CD14-positive monocyte (primary cell): ENCODE measurements at regions not wholly inside any gene's neighbourhood (a gene's known extent, or its start where the extent isn't known, plus 50 kb on each side); places are given as distances from the start of the nearest gene placed in this dataset.
"Not testable (repeated sequence)": the region's sequence is repeated elsewhere in the genome, so short reads cannot be mapped to it uniquely, and the experiment has no call there.

ENCODE experiments used
- DNase-seq, 3 donors: peaks; one replicate each; pipeline ENCODE4 v3.0.0-alpha.2; 2011 to 2022
- H2AFZ ChIP-seq: 2 replicates; pipeline ENCODE4 v1.6.0; 2012; ENCODE audit warnings: mild to moderate bottlenecking, low read depth, low read length, inconsistent platforms; ENCODE audit not compliant: insufficient read depth, poor library complexity, severe bottlenecking
- H3K27ac ChIP-seq, 2 donors: 1 replicate in 1 of 2; 2 replicates in 1 of 2; pipeline ENCODE4 v1.5.1; 2012 to 2013; ENCODE audit warnings: low read length in 2 of 2, control low read depth in 1 of 2, inconsistent platforms in 1 of 2, low read depth in 1 of 2, mild to moderate bottlenecking in 1 of 2
- H3K27me3 ChIP-seq, 2 donors: one replicate each; pipeline versions ENCODE4 v1.6.0 to v1.6.1; 2011 to 2013; ENCODE audit warnings: low read length in 2 of 2; ENCODE audit not compliant: control insufficient read depth in 2 of 2, insufficient read depth in 2 of 2
- H3K36me3 ChIP-seq, 2 donors: replicated peaks in 1 of 2; 1 replicate in 1 of 2; 2 replicates in 1 of 2; pipeline versions ENCODE4 v1.5.1 to v1.6.1; 2012 to 2013; ENCODE audit warnings: low read length in 2 of 2, control low read depth in 1 of 2, inconsistent platforms in 1 of 2, mild to moderate bottlenecking in 1 of 2; ENCODE audit not compliant: insufficient read depth in 2 of 2, control insufficient read depth in 1 of 2
- H3K4me1 ChIP-seq, 2 donors: 1 replicate in 1 of 2; 2 replicates in 1 of 2; pipeline versions ENCODE4 v1.5.1 to v1.6.1; 2012 to 2013; ENCODE audit warnings: low read length in 2 of 2, control low read depth in 1 of 2, inconsistent platforms in 1 of 2, mild to moderate bottlenecking in 1 of 2, moderate library complexity in 1 of 2; ENCODE audit not compliant: insufficient read depth in 2 of 2, control insufficient read depth in 1 of 2
- H3K4me2 ChIP-seq: replicated peaks from 2 replicates; pipeline ENCODE3; 2012; ENCODE audit warnings: low read length, moderate library complexity, mild to moderate bottlenecking; ENCODE audit not compliant: poor library complexity, severe bottlenecking; ENCODE audit errors: extremely low read depth
- H3K4me3 ChIP-seq, 3 experiments: fragments of 200-600 bp in 1 of 3; sonication (generic) in 1 of 3; replicated peaks in 1 of 3; 1 replicate in 2 of 3; 2 replicates in 1 of 3; pipeline ENCODE4 v1.5.1; 2011 to 2013; ENCODE audit warnings: low read length in 3 of 3, mild to moderate bottlenecking in 3 of 3, control low read depth in 2 of 3, low read depth in 2 of 3, inconsistent platforms in 1 of 3, moderate library complexity in 1 of 3
- H3K79me2 ChIP-seq: 2 replicates; pipeline ENCODE4 v1.6.0; 2012; ENCODE audit warnings: mild to moderate bottlenecking, control low read depth, inconsistent platforms, low read length, moderate library complexity; ENCODE audit not compliant: insufficient read depth
- H3K9ac ChIP-seq: 2 replicates; pipeline ENCODE4 v1.6.0; 2017; ENCODE audit warnings: low read length, mild to moderate bottlenecking; ENCODE audit not compliant: insufficient read depth, poor library complexity, severe bottlenecking
- H3K9me3 ChIP-seq, 2 donors: replicated peaks in 1 of 2; 1 replicate in 1 of 2; 2 replicates in 1 of 2; pipeline versions ENCODE4 v1.5.1 to v1.6.1; 2012 to 2013; ENCODE audit warnings: low read length in 2 of 2, control low read depth in 1 of 2; ENCODE audit not compliant: control insufficient read depth in 1 of 2, insufficient read depth in 1 of 2
- H4K20me1 ChIP-seq: 2 replicates; pipeline ENCODE4 v1.6.0; 2012; ENCODE audit warnings: mild to moderate bottlenecking, low read length, control low read depth, moderate library complexity; ENCODE audit not compliant: insufficient read depth
- H3K27ac Mint-ChIP-seq, 7 donors: one replicate each; pipeline ENCODE4 v1.8.0; 2020; ENCODE audit warnings: mild to moderate bottlenecking in 7 of 7, mixed read lengths in 7 of 7, moderate library complexity in 6 of 7, inconsistent platforms in 2 of 7
- H3K27me3 Mint-ChIP-seq, 3 donors: one replicate each; pipeline ENCODE4 v1.8.0; 2021 to 2022; ENCODE audit warnings: low read depth in 3 of 3, mild to moderate bottlenecking in 3 of 3, mixed read lengths in 3 of 3, moderate library complexity in 3 of 3, inconsistent platforms in 1 of 3
- H3K36me3 Mint-ChIP-seq, 2 donors: one replicate each; pipeline ENCODE4 v1.8.0; 2020; ENCODE audit warnings: mixed read lengths in 2 of 2, inconsistent platforms in 1 of 2, mild to moderate bottlenecking in 1 of 2
- H3K4me1 Mint-ChIP-seq: one replicate; pipeline ENCODE4 v1.8.0; 2020; ENCODE audit warnings: mild to moderate bottlenecking, mixed read lengths
- H3K4me3 Mint-ChIP-seq, 2 donors: one replicate each; pipeline ENCODE4 v1.8.0; 2020; ENCODE audit warnings: mild to moderate bottlenecking in 2 of 2, mixed read lengths in 2 of 2, moderate library complexity in 1 of 2
- H3K9me3 Mint-ChIP-seq, 7 donors: one replicate each; pipeline ENCODE4 v1.8.0; 2020 to 2022; ENCODE audit warnings: mixed read lengths in 7 of 7, mild to moderate bottlenecking in 6 of 7, moderate library complexity in 6 of 7, inconsistent platforms in 2 of 7
- WGBS: methylation state at CpG from one replicate; pipeline ENCODE4 v1.1.5; 2013; ENCODE audit warnings: missing lambda C conversion rate; ENCODE audit not compliant: insufficient coverage; 5-methylcytosine and 5-hydroxymethylcytosine counted together
- intact Hi-C, 2 donors: fragments of 100-400 bp; cut with micrococcal nuclease; formaldehyde crosslinking; loops; one replicate each; pipeline versions ENCODE4 v1.15.0 to v1.15.1; 2023
- TF ChIP-seq, protein P1 (sequence below): fragments of 200-600 bp; IDR thresholded peaks from one replicate; pipeline ENCODE4 v1.8.0; 2022; ENCODE audit warnings: antibody characterized with exemption, mild to moderate bottlenecking

- Histone ChIP-seq H3K4me1 (no peaks in the 10 kb centered on the region), H3K9ac (no peak overlapping the region), H4K20me1 (no peaks in the 10 kb centered on the region), H3K4me2 (no peak overlapping the region), H3K27me3 (no peaks in the 10 kb centered on the region), H2AFZ (no peak overlapping the region), H3K4me3 (no peak overlapping the region), H3K27ac (no peak overlapping the region), H3K9me3 (peaks cover 4 to 8% of the 10 kb centered on the region in 2 donors), H3K36me3 (no peaks in the 10 kb centered on the region), H3K79me2 (no peaks in the 10 kb centered on the region)
- Mint-ChIP-seq H3K4me3 (no peak overlapping the region), H3K36me3 (no peaks in the 10 kb centered on the region), H3K9me3 (peaks cover 0 to 19% (median 0%) of the 10 kb centered on the region in 7 donors), H3K27ac (no peak overlapping the region), H3K4me1 (no peaks in the 10 kb centered on the region), H3K27me3 (no peaks in the 10 kb centered on the region)
- TF ChIP-seq, protein P1, sequence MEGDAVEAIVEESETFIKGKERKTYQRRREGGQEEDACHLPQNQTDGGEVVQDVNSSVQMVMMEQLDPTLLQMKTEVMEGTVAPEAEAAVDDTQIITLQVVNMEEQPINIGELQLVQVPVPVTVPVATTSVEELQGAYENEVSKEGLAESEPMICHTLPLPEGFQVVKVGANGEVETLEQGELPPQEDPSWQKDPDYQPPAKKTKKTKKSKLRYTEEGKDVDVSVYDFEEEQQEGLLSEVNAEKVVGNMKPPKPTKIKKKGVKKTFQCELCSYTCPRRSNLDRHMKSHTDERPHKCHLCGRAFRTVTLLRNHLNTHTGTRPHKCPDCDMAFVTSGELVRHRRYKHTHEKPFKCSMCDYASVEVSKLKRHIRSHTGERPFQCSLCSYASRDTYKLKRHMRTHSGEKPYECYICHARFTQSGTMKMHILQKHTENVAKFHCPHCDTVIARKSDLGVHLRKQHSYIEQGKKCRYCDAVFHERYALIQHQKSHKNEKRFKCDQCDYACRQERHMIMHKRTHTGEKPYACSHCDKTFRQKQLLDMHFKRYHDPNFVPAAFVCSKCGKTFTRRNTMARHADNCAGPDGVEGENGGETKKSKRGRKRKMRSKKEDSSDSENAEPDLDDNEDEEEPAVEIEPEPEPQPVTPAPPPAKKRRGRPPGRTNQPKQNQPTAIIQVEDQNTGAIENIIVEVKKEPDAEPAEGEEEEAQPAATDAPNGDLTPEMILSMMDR = no peak
- 84% methylated on average over 4 of the region's 7 CpGs for WGBS
- intact Hi-C loops = no loop called here
- DNase-seq = no peak
Measured at GRCh38 chr7:115793958-115794702, 236.4 kb downstream of the TFEC start.

- H3K36me3 ChIP-seq = no peaks in the 10 kb centered on the region
- H3K79me2 ChIP-seq = no peaks in the 10 kb centered on the region
- TF ChIP-seq, protein P1 = no peak
- intact Hi-C loops = no loop called here
- no peak overlapping the region for H3K4me2 ChIP-seq
- Mint-ChIP-seq H3K4me3 (no peak overlapping the region), H3K27me3 (peaks cover 0 to 1% (median 0%) of the 10 kb centered on the region in 3 donors), H3K36me3 (no peaks in the 10 kb centered on the region), H3K27ac (no peak overlapping the region), H3K9me3 (peaks cover 0 to 20% (median 0%) of the 10 kb centered on the region in 7 donors), H3K4me1 (no peaks in the 10 kb centered on the region)
- 95% methylated on average over 25 of the region's 27 CpGs for WGBS
- H3K9me3 ChIP-seq = peaks cover 5 to 8% of the 10 kb centered on the region in 2 donors
- no peak overlapping the region for H3K4me3 ChIP-seq
- H2AFZ ChIP-seq = no peak overlapping the region
- H3K4me1 ChIP-seq = no peaks in the 10 kb centered on the region
- no peak overlapping the region for H3K27ac ChIP-seq
- no peak overlapping the region for H3K9ac ChIP-seq
- H3K27me3 ChIP-seq = no peaks in the 10 kb centered on the region
- no peak for DNase-seq
- H4K20me1 ChIP-seq = no peaks in the 10 kb centered on the region
Measured at GRCh38 chr7:115789901-115790300, 240.7 kb downstream of the TFEC start.

- 100% methylated on average over 1 of the region's 3 CpGs for WGBS
- H3K4me1 Mint-ChIP-seq, H3K36me3 Mint-ChIP-seq, H3K4me2 ChIP-seq, H2AFZ ChIP-seq, H3K4me1 ChIP-seq, intact Hi-C loops, H3K9me3 ChIP-seq, H3K9ac ChIP-seq, DNase-seq, H4K20me1 ChIP-seq, H3K27ac Mint-ChIP-seq, H3K27me3 ChIP-seq, H3K36me3 ChIP-seq, H3K4me3 ChIP-seq, H3K27ac ChIP-seq, H3K79me2 ChIP-seq, H3K27me3 Mint-ChIP-seq, H3K4me3 Mint-ChIP-seq: not testable (repeated sequence)
- H3K9me3 Mint-ChIP-seq = peaks cover 0 to 20% (median 0%) of the 10 kb centered on the region in 7 donors
Measured at GRCh38 chr7:115789473-115789872, 241.1 kb downstream of the TFEC start.
